Activated CD4-positive, alpha-beta memory T cell treated with anti-CD3 and anti-CD28 coated beads for 36 hours (primary cell): ENCODE measurements at regions not wholly inside any gene's neighbourhood (a gene's known extent, or its start where the extent isn't known, plus 50 kb on each side); places are given as distances from the start of the nearest gene placed in this dataset.

ENCODE experiments used
- CTCF ChIA-PET: fragments of 350-600 bp; sonication (Branson Sonifier 250); formaldehyde crosslinking; loops from one replicate; lab custom pipeline; 2021; ENCODE audit warnings: antibody characterized with exemption, inconsistent platforms; lab: Charles Lee
- POLR2A ChIA-PET: fragments of 350-600 bp; sonication (Branson Sonifier 250); formaldehyde crosslinking; loops from one replicate; lab custom pipeline; 2021; ENCODE audit warnings: antibody characterized with exemption; lab: Charles Lee
- DNase-seq: peaks from one replicate; pipeline ENCODE4 v3.0.0-alpha.2; 2020
- H3K27ac Mint-ChIP-seq: one replicate; pipeline ENCODE4 v1.8.0; 2021; ENCODE audit warnings: mixed read lengths
- H3K27me3 Mint-ChIP-seq: one replicate; pipeline ENCODE4 v1.8.0; 2021; ENCODE audit warnings: mixed read lengths
- H3K36me3 Mint-ChIP-seq: one replicate; pipeline ENCODE4 v1.8.0; 2021; ENCODE audit warnings: mixed read lengths
- H3K4me1 Mint-ChIP-seq: one replicate; pipeline ENCODE4 v1.8.0; 2021; ENCODE audit warnings: low read depth, mixed read lengths
- H3K4me3 Mint-ChIP-seq: one replicate; pipeline ENCODE4 v1.8.0; 2021; ENCODE audit warnings: mild to moderate bottlenecking, mixed read lengths
- H3K9me3 Mint-ChIP-seq: one replicate; pipeline ENCODE4 v1.8.0; 2021; ENCODE audit warnings: mixed read lengths
- intact Hi-C: fragments of 100-400 bp; cut with micrococcal nuclease; formaldehyde crosslinking; loops from one replicate; pipeline ENCODE4 v1.15.1; 2023

DNA sequence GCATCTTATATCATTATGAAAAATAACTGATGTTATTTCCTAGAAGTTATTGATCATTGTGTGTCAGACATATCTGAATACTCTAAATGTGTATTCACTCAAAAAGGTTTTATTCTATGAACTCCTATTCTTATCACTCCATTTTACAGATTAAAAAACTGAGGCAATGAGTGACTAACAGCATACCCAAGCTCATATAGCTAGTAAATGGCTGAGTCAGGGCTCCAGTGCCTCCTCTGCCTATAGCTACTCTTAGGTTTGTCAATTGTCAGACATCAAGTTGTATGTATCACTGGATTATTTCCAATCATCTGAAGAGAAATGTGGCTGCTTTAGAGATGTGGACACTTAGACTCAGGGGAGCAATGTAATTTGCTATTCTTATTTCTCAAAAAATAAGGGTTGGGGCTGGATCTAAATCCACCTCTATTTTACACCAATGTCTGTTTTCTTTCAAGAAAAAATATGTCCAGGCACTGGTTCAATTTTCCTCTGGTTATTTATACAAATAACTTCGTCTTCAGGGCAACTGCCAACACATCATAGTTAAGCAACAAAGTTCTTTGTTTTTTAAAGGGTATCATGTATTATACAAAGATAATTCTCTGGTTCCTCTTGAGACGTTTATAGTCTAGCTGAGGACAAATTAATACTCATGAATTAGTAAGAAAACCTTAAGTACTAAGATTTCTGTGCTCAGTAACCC lies 328.9 kb upstream of the MAF start:
- H3K27ac Mint-ChIP-seq: no peak overlapping the region

GRCh38 chr16:79928142-79928873 lies 327.8 kb upstream of the MAF start:
- no peak for DNase-seq
- ChIA-PET CTCF (interaction anchor here (0.6 kb wide), 2 partner anchors 47 to 326 kb away, joined by 3 to 4 read pairs; no protein-coding TSS in a partner anchor), POLR2A (no interaction called here)
- intact Hi-C loops: no loop called here
- no peaks in the 10 kb centered on the region for H3K9me3 Mint-ChIP-seq
- peaks cover 2% of the 10 kb centered on the region for H3K27me3 Mint-ChIP-seq
- no peak overlapping the region for H3K4me3 Mint-ChIP-seq
- H3K36me3 Mint-ChIP-seq: no peaks in the 10 kb centered on the region
- no peak overlapping the region for H3K27ac Mint-ChIP-seq
- no peaks in the 10 kb centered on the region for H3K4me1 Mint-ChIP-seq

More for the DNA sequence above, 328.9 kb upstream of the MAF start:
- DNase-seq: no peak
- H3K4me1 Mint-ChIP-seq: no peaks in the 10 kb centered on the region
- no peaks in the 10 kb centered on the region for H3K36me3 Mint-ChIP-seq
- CTCF ChIA-PET: no interaction called here
- no peaks in the 10 kb centered on the region for H3K9me3 Mint-ChIP-seq
- peaks cover 2% of the 10 kb centered on the region for H3K27me3 Mint-ChIP-seq
- POLR2A ChIA-PET: no interaction called here
- intact Hi-C loops: no loop called here
- no peak overlapping the region for H3K4me3 Mint-ChIP-seq

- no peaks in the 10 kb centered on the region for H3K4me1 Mint-ChIP-seq
- intact Hi-C loops: no loop called here
- peaks cover 2% of the 10 kb centered on the region for H3K27me3 Mint-ChIP-seq
- no peak for DNase-seq
- H3K36me3 Mint-ChIP-seq: no peaks in the 10 kb centered on the region
- H3K4me3 Mint-ChIP-seq: no peak overlapping the region
- CTCF ChIA-PET: interaction anchor here (0.6 kb wide), 1 partner anchor 1002 kb away, joined by 3 read pairs; no protein-coding TSS in a partner anchor
- no peak overlapping the region for H3K27ac Mint-ChIP-seq
- POLR2A ChIA-PET: interaction anchor here (0.6 kb wide), 1 partner anchor 88 kb away, joined by 3 read pairs; no protein-coding TSS in a partner anchor
- H3K9me3 Mint-ChIP-seq: no peaks in the 10 kb centered on the region
Observed at GRCh38 chr16:79926451-79927205, 326.1 kb upstream of the MAF start.

- H3K9me3 Mint-ChIP-seq: no peaks in the 10 kb centered on the region
- H3K27me3 Mint-ChIP-seq: peaks cover 2% of the 10 kb centered on the region
- no peak overlapping the region for H3K27ac Mint-ChIP-seq
- DNase-seq: no peak
- no peaks in the 10 kb centered on the region for H3K36me3 Mint-ChIP-seq
- CTCF ChIA-PET: no interaction called here
- no peaks in the 10 kb centered on the region for H3K4me1 Mint-ChIP-seq
- no peak overlapping the region for H3K4me3 Mint-ChIP-seq
- POLR2A ChIA-PET: no interaction called here
- intact Hi-C loops: no loop called here
Observed at GRCh38 chr16:79923431-79923830, 322.9 kb upstream of the MAF start.

DNA sequence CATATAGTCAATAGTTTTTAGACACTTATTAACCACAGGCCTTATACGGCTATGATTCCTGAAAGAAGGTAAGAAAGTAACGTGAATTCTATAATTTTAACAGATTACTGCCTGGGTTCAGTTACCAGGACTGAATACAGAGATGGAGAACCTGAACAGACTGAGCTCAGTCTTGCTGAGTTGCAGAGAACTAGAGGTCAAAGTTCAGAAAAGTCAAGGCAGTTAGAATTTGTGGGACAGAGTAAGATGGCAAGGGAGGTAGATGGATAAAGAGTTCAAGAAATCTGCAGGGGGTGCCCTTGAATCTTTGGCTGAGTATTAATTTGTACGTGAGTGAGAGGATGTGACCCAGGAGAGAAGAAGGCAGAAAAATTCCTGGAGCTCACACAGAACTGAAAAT lies 320.1 kb upstream of the MAF start:
- Mint-ChIP-seq H3K4me3 (no peak overlapping the region), H3K27me3 (peaks cover 2% of the 10 kb centered on the region), H3K9me3 (no peaks in the 10 kb centered on the region), H3K4me1 (no peaks in the 10 kb centered on the region), H3K36me3 (no peaks in the 10 kb centered on the region), H3K27ac (no peak overlapping the region)
- CTCF ChIA-PET: no interaction called here
- intact Hi-C loops: no loop called here
- POLR2A ChIA-PET: no interaction called here
- DNase-seq: no peak

GRCh38 chr16:79918916-79919315 lies 318.4 kb upstream of the MAF start:
- intact Hi-C loops: no loop called here
- Mint-ChIP-seq H3K27ac (no peak overlapping the region), H3K9me3 (no peaks in the 10 kb centered on the region), H3K4me3 (no peak overlapping the region), H3K27me3 (peaks cover 3% of the 10 kb centered on the region), H3K36me3 (no peaks in the 10 kb centered on the region), H3K4me1 (no peaks in the 10 kb centered on the region)
- ChIA-PET POLR2A (no interaction called here), CTCF (no interaction called here)
- no peak for DNase-seq

DNA sequence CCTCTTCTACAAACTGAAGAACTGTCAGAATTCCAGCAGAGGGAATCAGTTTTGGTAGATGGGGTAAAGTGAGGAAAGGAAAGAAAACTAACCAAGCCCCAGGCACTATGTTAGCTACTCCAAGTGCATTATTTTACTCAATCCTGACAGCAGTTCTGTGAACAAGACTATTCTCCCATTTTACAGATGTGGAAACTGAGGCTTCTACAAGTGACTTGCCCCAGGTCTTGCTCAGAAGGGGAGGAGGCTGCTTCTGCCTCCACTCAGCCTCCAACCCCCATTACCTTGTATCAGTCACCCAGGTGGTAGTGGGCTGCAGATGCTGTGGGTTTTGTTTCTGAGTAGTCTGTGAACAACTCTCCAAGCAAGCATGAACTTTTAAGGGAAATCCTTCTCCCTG lies 315.2 kb upstream of the MAF start:
- intact Hi-C loops: no loop called here
- Mint-ChIP-seq H3K4me3 (no peak overlapping the region), H3K4me1 (no peaks in the 10 kb centered on the region), H3K9me3 (no peaks in the 10 kb centered on the region), H3K27me3 (peaks cover 3% of the 10 kb centered on the region), H3K27ac (no peak overlapping the region), H3K36me3 (no peaks in the 10 kb centered on the region)
- POLR2A ChIA-PET: no interaction called here
- CTCF ChIA-PET: no interaction called here
- DNase-seq: no peak

GRCh38 chr16:79914961-79915720 lies 314.6 kb upstream of the MAF start:
- H3K36me3 Mint-ChIP-seq: no peaks in the 10 kb centered on the region
- H3K4me3 Mint-ChIP-seq: no peak overlapping the region
- DNase-seq: no peak
- ChIA-PET CTCF (no interaction called here), POLR2A (no interaction called here)
- no peak overlapping the region for H3K27ac Mint-ChIP-seq
- intact Hi-C loops: no loop called here
- no peaks in the 10 kb centered on the region for H3K9me3 Mint-ChIP-seq
- no peaks in the 10 kb centered on the region for H3K4me1 Mint-ChIP-seq
- H3K27me3 Mint-ChIP-seq: peaks cover 3% of the 10 kb centered on the region

- no peak overlapping the region for H3K4me3 Mint-ChIP-seq
- ChIA-PET CTCF (no interaction called here), POLR2A (no interaction called here)
- H3K27me3 Mint-ChIP-seq: peaks cover 3% of the 10 kb centered on the region
- intact Hi-C loops: no loop called here
- no peaks in the 10 kb centered on the region for H3K4me1 Mint-ChIP-seq
- no peaks in the 10 kb centered on the region for H3K36me3 Mint-ChIP-seq
- no peak overlapping the region for H3K27ac Mint-ChIP-seq
- no peak for DNase-seq
- no peaks in the 10 kb centered on the region for H3K9me3 Mint-ChIP-seq
Observed at GRCh38 chr16:79912592-79913310, 312.2 kb upstream of the MAF start.

DNA sequence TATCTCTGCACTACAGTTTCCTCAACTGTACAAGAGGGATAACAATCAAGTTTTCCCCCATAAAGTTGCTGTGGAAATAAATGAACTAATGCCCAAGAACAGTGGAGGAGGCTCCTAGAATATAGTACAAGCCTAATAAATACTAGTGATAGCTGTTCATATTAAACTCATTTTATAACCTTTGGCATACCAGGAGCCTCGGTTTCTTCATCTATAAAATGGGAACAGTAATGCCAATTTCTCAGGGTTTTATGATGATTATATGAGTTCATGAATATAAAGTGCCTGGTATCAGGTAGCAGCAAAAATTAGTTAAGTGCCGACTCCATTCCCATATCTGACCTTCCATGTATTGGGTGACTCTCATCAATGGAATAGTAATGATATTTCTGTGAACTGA lies 311.1 kb upstream of the MAF start:
- intact Hi-C loops: no loop called here
- Mint-ChIP-seq H3K4me3 (no peak overlapping the region), H3K9me3 (no peaks in the 10 kb centered on the region), H3K36me3 (no peaks in the 10 kb centered on the region), H3K4me1 (no peaks in the 10 kb centered on the region), H3K27me3 (peaks cover 7% of the 10 kb centered on the region), H3K27ac (no peak overlapping the region)
- CTCF ChIA-PET: no interaction called here
- POLR2A ChIA-PET: no interaction called here
- no peak for DNase-seq

DNA sequence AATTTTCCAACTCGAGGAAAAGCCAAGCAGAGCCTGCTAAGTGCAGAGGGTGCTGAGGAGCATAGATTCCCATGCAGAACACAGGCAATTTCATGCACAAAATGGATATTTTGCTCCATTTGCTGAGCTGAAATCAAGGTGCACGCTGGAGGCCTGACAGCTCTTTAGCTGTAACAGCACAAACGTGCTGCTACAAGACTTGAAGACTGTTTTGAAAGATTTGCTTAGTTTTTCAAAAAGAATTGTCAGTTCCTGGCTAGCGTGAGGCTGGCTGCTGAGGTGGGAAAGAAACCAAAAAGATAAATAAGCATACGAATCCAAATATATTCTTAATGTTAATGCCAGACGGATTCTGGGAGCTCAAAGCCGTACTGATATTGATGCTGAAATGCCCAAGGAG lies 309.0 kb upstream of the MAF start:
- Mint-ChIP-seq H3K36me3 (no peaks in the 10 kb centered on the region), H3K9me3 (no peaks in the 10 kb centered on the region), H3K4me3 (no peak overlapping the region), H3K4me1 (no peaks in the 10 kb centered on the region), H3K27me3 (peaks cover 3% of the 10 kb centered on the region), H3K27ac (no peak overlapping the region)
- ChIA-PET POLR2A (no interaction called here), CTCF (no interaction called here)
- intact Hi-C loops: no loop called here
- DNase-seq: no peak
